HepG2 (cell line): ENCODE measurements at regions not wholly inside any gene's neighbourhood (a gene's known extent, or its start where the extent isn't known, plus 50 kb on each side); places are given as distances from the start of the nearest gene placed in this dataset.

ENCODE experiments used
- ATAC-seq: fragments of 200-7000 bp; cut with Tn5 transposase; 3 replicates; pipeline ENCODE4 v1.9.1; 2020; ENCODE audit warnings: mild to moderate bottlenecking, moderate library complexity
- BruUV-seq: library from RNA; stranded (reverse); fragments of 400-500 nt; replicated peaks from 2 replicates; lab custom pipeline; 2021; lab: Mats Ljungman, UMichigan
- CTCF ChIA-PET: fragments of 300-600 bp; formaldehyde crosslinking; extraction: SDS; loops from one replicate; lab custom pipeline; 2021; ENCODE audit warnings: low total read pairs, inconsistent platforms, low intra/inter-chr PET ratio; lab: Yijun Ruan, JAX
- POLR2A ChIA-PET: fragments of 350-600 bp; sonication (Branson Sonifier 250); formaldehyde crosslinking; loops from one replicate; lab custom pipeline; 2020; ENCODE audit warnings: antibody characterized with exemption, inconsistent platforms; lab: Yijun Ruan, JAX
- DNase-seq: peaks from one replicate; pipeline ENCODE4 v3.0.0-alpha.2; 2015; ENCODE audit warnings: low spot score
- FAIRE-seq: peaks from 3 replicates; lab custom pipeline; 2011; peaks lifted over from hg19 to GRCh38; lab: Jason Lieb, UNC
- H2AFZ ChIP-seq: one replicate; pipeline ENCODE4 v1.6.1; 2011; ENCODE audit warnings: low read length, inconsistent platforms
- H3K27ac ChIP-seq: fragments of 300-600 bp; 3 replicates; pipeline ENCODE4 v1.8.0; 2011; ENCODE audit warnings: mixed run types, mild to moderate bottlenecking, mixed read lengths, low read length, inconsistent platforms; ENCODE audit not compliant: insufficient read depth; ENCODE audit errors: extremely low read length
- H3K27me3 ChIP-seq, 2 experiments: fragments of 200-600 bp in 1 of 2; 2 replicates in 1 of 2; 3 replicates in 1 of 2; pipeline versions ENCODE4 v1.6.0 to v1.8.0; 2011; ENCODE audit warnings: low read length in 2 of 2, mild to moderate bottlenecking in 2 of 2, moderate library complexity in 2 of 2, inconsistent platforms in 1 of 2; ENCODE audit not compliant: insufficient read depth in 2 of 2, control insufficient read depth in 1 of 2
- H3K36me3 ChIP-seq, 2 experiments: fragments of 200-600 bp in 1 of 2; replicated peaks in 1 of 2; 2 replicates in 1 of 2; 3 replicates in 1 of 2; pipeline versions ENCODE4 v1.5.1 to v1.8.0; 2011; ENCODE audit warnings: low read length in 2 of 2, inconsistent platforms in 1 of 2; ENCODE audit not compliant: insufficient read depth in 2 of 2, control insufficient read depth in 1 of 2
- H3K4me1 ChIP-seq: 2 replicates; pipeline ENCODE4 v1.5.1; 2012; ENCODE audit warnings: low read length, inconsistent platforms; ENCODE audit not compliant: insufficient read depth
- H3K4me2 ChIP-seq: 2 replicates; pipeline ENCODE4 v1.6.0; 2011; ENCODE audit warnings: low read depth, low read length, inconsistent platforms
- H3K4me3 ChIP-seq, 3 experiments: fragments of 200-600 bp in 1 of 3; sonication (generic), shearing (Covaris generic) in 1 of 3; replicated peaks in 1 of 3; 2 replicates each; pipeline ENCODE4 v1.5.1; 2011 to 2016; ENCODE audit warnings: low read length in 3 of 3, inconsistent platforms in 2 of 3, low read depth in 2 of 3, mild to moderate bottlenecking in 2 of 3, control low read depth in 1 of 3, mixed read lengths in 1 of 3; ENCODE audit not compliant: insufficient read depth in 1 of 3
- H3K79me2 ChIP-seq: one replicate; pipeline ENCODE4 v1.6.1; 2011; ENCODE audit warnings: low read length, inconsistent platforms; ENCODE audit not compliant: insufficient read depth
- H3K9ac ChIP-seq: 2 replicates; pipeline ENCODE4 v1.6.0; 2011; ENCODE audit warnings: mild to moderate bottlenecking, low read depth, low read length, inconsistent platforms; ENCODE audit not compliant: insufficient read depth
- H3K9me3 ChIP-seq: 2 replicates; pipeline ENCODE4 v1.5.1; 2012; ENCODE audit warnings: mild to moderate bottlenecking, low read length
- H4K20me1 ChIP-seq: 2 replicates; pipeline ENCODE4 v1.6.0; 2011; ENCODE audit warnings: inconsistent platforms, mild to moderate bottlenecking, low read length, moderate library complexity; ENCODE audit not compliant: insufficient read depth
- AFF4 ChIP-seq: sonication (generic); formaldehyde crosslinking; IDR thresholded peaks from 2 replicates; pipeline ENCODE4 v1.4.0; 2020; ENCODE audit warnings: missing genetic modification reagents
- ARNT2 ChIP-seq: sonication (generic); formaldehyde crosslinking; IDR thresholded peaks from 2 replicates; pipeline ENCODE4 v1.8.0; 2022; ENCODE audit warnings: mild to moderate bottlenecking, low read depth, missing genetic modification reagents, moderate library complexity
- ATF5 ChIP-seq: sonication (generic); formaldehyde crosslinking; IDR thresholded peaks from 2 replicates; pipeline ENCODE4 v1.4.0; 2020; ENCODE audit warnings: mild to moderate bottlenecking, low read depth, missing genetic modification reagents
- GATAD1 ChIP-seq: IDR thresholded peaks from 2 replicates; pipeline ENCODE4 v1.6.1; 2016; ENCODE audit warnings: missing genetic modification reagents, missing compliant biosample characterization
- HOXA7 ChIP-seq: sonication (generic); formaldehyde crosslinking; IDR thresholded peaks from 2 replicates; pipeline ENCODE4 v1.8.1; 2022; ENCODE audit warnings: mild to moderate bottlenecking, missing genetic modification reagents, moderate library complexity
- PHB2 ChIP-seq: fragments of 450-650 bp; IDR thresholded peaks from 2 replicates; pipeline ENCODE4 v1.6.1; 2018; ENCODE audit not compliant: partially characterized antibody
- RELA ChIP-seq: sonication (generic); formaldehyde crosslinking; IDR thresholded peaks from 2 replicates; pipeline ENCODE4 v1.4.0; 2020; ENCODE audit warnings: missing genetic modification reagents
- SMARCC2 ChIP-seq: fragments of 450-650 bp; IDR thresholded peaks from 2 replicates; pipeline ENCODE4 v1.6.1; 2017; ENCODE audit warnings: antibody characterized with exemption, mild to moderate bottlenecking
- SUZ12 ChIP-seq: fragments of 150-350 bp; IDR thresholded peaks from 2 replicates; pipeline ENCODE4 v1.6.1; 2014; ENCODE audit warnings: low read depth, low read length
- U2AF2 ChIP-seq: fragments of 200-400 bp; formaldehyde crosslinking; IDR thresholded peaks from 2 replicates; pipeline ENCODE4 v1.6.1; 2017; ENCODE audit warnings: low read depth, mild to moderate bottlenecking, low read length
- ZNF138 ChIP-seq: sonication (generic); formaldehyde crosslinking; IDR thresholded peaks from 2 replicates; pipeline ENCODE4 v1.5.0; 2020; ENCODE audit warnings: mild to moderate bottlenecking, low read depth, missing genetic modification reagents
- ZNF484 ChIP-seq: sonication (generic); formaldehyde crosslinking; IDR thresholded peaks from 2 replicates; pipeline ENCODE4 v1.5.1; 2020; ENCODE audit warnings: mild to moderate bottlenecking, low read depth, missing genetic modification reagents, borderline replicate concordance
- ZSCAN9 ChIP-seq: IDR thresholded peaks from 2 replicates; pipeline ENCODE4 v1.6.1; 2016; ENCODE audit warnings: borderline replicate concordance
- WGBS: methylation state at CpG from one replicate; pipeline ENCODE4 v1.1.6; 2017; ENCODE audit warnings: low lambda C conversion rate; 5-methylcytosine and 5-hydroxymethylcytosine counted together
- in situ Hi-C: cut with HindIII; loops from 2 replicates; pipeline ENCODE4 v1.10.0; 2017; ENCODE audit warnings: low pct_unique_long_range_greater_than_20kb; ENCODE audit not compliant: extremely low pct_ligation_motif_present
- intact Hi-C: fragments of 100-400 bp; cut with micrococcal nuclease; formaldehyde crosslinking; loops from one replicate; pipeline ENCODE4 v1.10.0; 2022; ENCODE audit not compliant: unreplicated experiment
- TF ChIP-seq, protein P1 (sequence below): fragments of 450-650 bp; IDR thresholded peaks from 2 replicates; pipeline ENCODE4 v1.6.1; 2017
- TF ChIP-seq, protein P2 (sequence below): sonication (generic); formaldehyde crosslinking; conservative IDR thresholded peaks from 2 replicates; pipeline ENCODE4 v1.4.0; 2020; ENCODE audit warnings: missing genetic modification reagents

DNA sequence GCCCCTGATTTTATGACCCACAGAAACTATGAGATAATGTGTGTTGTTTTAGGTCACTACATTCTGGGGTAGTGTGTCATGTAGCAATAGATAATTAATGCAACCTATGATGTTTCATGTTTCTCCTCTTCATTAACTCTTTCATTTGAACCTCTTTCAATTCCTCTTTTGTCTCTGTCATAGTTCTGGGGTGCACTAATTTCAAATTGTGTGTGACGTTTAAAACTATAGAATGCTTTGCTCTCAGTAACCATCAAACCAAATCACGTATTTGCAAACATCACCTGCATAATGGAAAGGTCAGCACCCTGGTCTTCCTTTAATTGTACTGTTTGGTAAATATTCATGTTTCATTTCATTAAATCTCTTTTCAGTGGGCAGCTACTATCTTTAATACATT lies 621.6 kb downstream of the TLR4 start:
- FAIRE-seq (no peak), ATAC-seq (no peak), DNase-seq (no peak)
- Histone ChIP-seq H3K27me3 (no peaks in the 10 kb centered on the region), H3K36me3 (no peaks in the 10 kb centered on the region), H3K4me2 (no peak overlapping the region), H3K27ac (no peak overlapping the region), H3K4me1 (no peaks in the 10 kb centered on the region), H4K20me1 (no peaks in the 10 kb centered on the region), H3K9ac (no peak overlapping the region), H2AFZ (no peak overlapping the region), H3K9me3 (peaks cover 78% of the 10 kb centered on the region), H3K4me3 (no peak overlapping the region), H3K79me2 (no peaks in the 10 kb centered on the region)
- POLR2A ChIA-PET = no interaction called here
- CTCF ChIA-PET = no interaction called here
- no peak for TF ChIP-seq SMARCC2
- TF ChIP-seq PHB2 = no peak
- TF ChIP-seq ZNF138 (CRISPR knock-in tag) = no peak
- no peak for TF ChIP-seq ATF5 (CRISPR knock-in tag)
- no peak for TF ChIP-seq U2AF2
- TF ChIP-seq, protein P1, sequence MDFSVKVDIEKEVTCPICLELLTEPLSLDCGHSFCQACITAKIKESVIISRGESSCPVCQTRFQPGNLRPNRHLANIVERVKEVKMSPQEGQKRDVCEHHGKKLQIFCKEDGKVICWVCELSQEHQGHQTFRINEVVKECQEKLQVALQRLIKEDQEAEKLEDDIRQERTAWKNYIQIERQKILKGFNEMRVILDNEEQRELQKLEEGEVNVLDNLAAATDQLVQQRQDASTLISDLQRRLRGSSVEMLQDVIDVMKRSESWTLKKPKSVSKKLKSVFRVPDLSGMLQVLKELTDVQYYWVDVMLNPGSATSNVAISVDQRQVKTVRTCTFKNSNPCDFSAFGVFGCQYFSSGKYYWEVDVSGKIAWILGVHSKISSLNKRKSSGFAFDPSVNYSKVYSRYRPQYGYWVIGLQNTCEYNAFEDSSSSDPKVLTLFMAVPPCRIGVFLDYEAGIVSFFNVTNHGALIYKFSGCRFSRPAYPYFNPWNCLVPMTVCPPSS = no peak
- no peak for TF ChIP-seq ZSCAN9
- no peak for TF ChIP-seq ARNT2 (CRISPR knock-in tag)
- no peak for TF ChIP-seq SUZ12
- no peak for TF ChIP-seq AFF4
- no peak for TF ChIP-seq GATAD1 (CRISPR knock-in tag)
- TF ChIP-seq RELA (CRISPR knock-in tag) = no peak
- TF ChIP-seq, protein P2, sequence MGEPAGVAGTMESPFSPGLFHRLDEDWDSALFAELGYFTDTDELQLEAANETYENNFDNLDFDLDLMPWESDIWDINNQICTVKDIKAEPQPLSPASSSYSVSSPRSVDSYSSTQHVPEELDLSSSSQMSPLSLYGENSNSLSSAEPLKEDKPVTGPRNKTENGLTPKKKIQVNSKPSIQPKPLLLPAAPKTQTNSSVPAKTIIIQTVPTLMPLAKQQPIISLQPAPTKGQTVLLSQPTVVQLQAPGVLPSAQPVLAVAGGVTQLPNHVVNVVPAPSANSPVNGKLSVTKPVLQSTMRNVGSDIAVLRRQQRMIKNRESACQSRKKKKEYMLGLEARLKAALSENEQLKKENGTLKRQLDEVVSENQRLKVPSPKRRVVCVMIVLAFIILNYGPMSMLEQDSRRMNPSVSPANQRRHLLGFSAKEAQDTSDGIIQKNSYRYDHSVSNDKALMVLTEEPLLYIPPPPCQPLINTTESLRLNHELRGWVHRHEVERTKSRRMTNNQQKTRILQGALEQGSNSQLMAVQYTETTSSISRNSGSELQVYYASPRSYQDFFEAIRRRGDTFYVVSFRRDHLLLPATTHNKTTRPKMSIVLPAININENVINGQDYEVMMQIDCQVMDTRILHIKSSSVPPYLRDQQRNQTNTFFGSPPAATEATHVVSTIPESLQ (CRISPR knock-in tag) = no peak
- no peak for TF ChIP-seq HOXA7 (CRISPR knock-in tag)
- no peak for TF ChIP-seq ZNF484
- intact Hi-C loops = loop anchor here (5.0 kb wide), 1 partner anchor 552 kb away; no protein-coding TSS in a partner anchor
- no TSS peak for BruUV-seq
- in situ Hi-C loops = no loop called here
- WGBS = 0% methylated on average over 2 of the region's 2 CpGs
